ENCODE measurements at regions not wholly inside any gene's neighbourhood (a gene's known extent, or its start where the extent isn't known, plus 50 kb on each side); places are given as distances from the start of the nearest gene placed in this dataset.

GRCh38 chr3:127342735-127343134, 54.9 kb upstream of the PRR20G start:
- TF ChIP-seq POLR2A (IDR thresholded peaks at IDR 0.05), result no peak
- TF ChIP-seq, protein P1, sequence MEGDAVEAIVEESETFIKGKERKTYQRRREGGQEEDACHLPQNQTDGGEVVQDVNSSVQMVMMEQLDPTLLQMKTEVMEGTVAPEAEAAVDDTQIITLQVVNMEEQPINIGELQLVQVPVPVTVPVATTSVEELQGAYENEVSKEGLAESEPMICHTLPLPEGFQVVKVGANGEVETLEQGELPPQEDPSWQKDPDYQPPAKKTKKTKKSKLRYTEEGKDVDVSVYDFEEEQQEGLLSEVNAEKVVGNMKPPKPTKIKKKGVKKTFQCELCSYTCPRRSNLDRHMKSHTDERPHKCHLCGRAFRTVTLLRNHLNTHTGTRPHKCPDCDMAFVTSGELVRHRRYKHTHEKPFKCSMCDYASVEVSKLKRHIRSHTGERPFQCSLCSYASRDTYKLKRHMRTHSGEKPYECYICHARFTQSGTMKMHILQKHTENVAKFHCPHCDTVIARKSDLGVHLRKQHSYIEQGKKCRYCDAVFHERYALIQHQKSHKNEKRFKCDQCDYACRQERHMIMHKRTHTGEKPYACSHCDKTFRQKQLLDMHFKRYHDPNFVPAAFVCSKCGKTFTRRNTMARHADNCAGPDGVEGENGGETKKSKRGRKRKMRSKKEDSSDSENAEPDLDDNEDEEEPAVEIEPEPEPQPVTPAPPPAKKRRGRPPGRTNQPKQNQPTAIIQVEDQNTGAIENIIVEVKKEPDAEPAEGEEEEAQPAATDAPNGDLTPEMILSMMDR (IDR thresholded peaks at IDR 0.05), result no peak
